CD4-positive, alpha-beta T cell (primary cell): ENCODE measurements at regions not wholly inside any gene's neighbourhood (a gene's known extent, or its start where the extent isn't known, plus 50 kb on each side); places are given as distances from the start of the nearest gene placed in this dataset.

Source experiments
- ATAC-seq: fragments of 200-7000 bp; cut with Tn5 transposase; one replicate; pipeline ENCODE4 v1.10.0; 2022; ENCODE audit warnings: mild to moderate bottlenecking; ENCODE audit not compliant: poor library complexity
- CTCF ChIA-PET: fragments of 350-600 bp; sonication (Branson Sonifier 250); formaldehyde crosslinking; loops from one replicate; lab custom pipeline; 2021; ENCODE audit warnings: antibody characterized with exemption, inconsistent platforms; lab: Charles Lee
- POLR2A ChIA-PET: fragments of 350-600 bp; sonication (Branson Sonifier 250); formaldehyde crosslinking; loops from one replicate; lab custom pipeline; 2021; ENCODE audit warnings: antibody characterized with exemption, inconsistent platforms; lab: Charles Lee
- DNase-seq, 14 experiments: peaks; one replicate each; pipeline ENCODE4 v3.0.0-alpha.2; 2013 to 2020; ENCODE audit warnings: mixed read lengths in 2 of 14
- H3K27ac ChIP-seq, 2 donors: one replicate each; pipeline versions ENCODE4 v1.5.1 to v1.7.0; 2013; ENCODE audit warnings: low read length in 2 of 2, low read depth in 1 of 2, mild to moderate bottlenecking in 1 of 2
- H3K27me3 ChIP-seq, 2 experiments: 1 replicate in 1 of 2; 2 replicates in 1 of 2; pipeline versions ENCODE4 v1.6.1 to v1.7.0; 2013; ENCODE audit warnings: low read length in 2 of 2, control low read depth in 1 of 2, mild to moderate bottlenecking in 1 of 2, moderate library complexity in 1 of 2; ENCODE audit not compliant: insufficient read depth in 2 of 2, control insufficient read depth in 1 of 2
- H3K36me3 ChIP-seq: one replicate; pipeline ENCODE4 v1.6.1; 2013; ENCODE audit warnings: low read length, control low read depth; ENCODE audit not compliant: insufficient read depth
- H3K4me1 ChIP-seq: one replicate; pipeline ENCODE4 v1.6.1; 2013; ENCODE audit warnings: low read length, control low read depth; ENCODE audit not compliant: insufficient read depth
- H3K4me3 ChIP-seq: one replicate; pipeline ENCODE4 v1.5.1; 2013; ENCODE audit warnings: mild to moderate bottlenecking, low read length, moderate library complexity
- H3K9me3 ChIP-seq, 2 experiments: 1 replicate in 1 of 2; 2 replicates in 1 of 2; pipeline versions ENCODE4 v1.6.1 to v1.7.0; 2013; ENCODE audit warnings: low read length in 2 of 2, mild to moderate bottlenecking in 2 of 2, control low read depth in 1 of 2, moderate library complexity in 1 of 2; ENCODE audit not compliant: control insufficient read depth in 1 of 2, insufficient read depth in 1 of 2
- H3K27ac Mint-ChIP-seq: one replicate; pipeline ENCODE4 v1.8.0; 2020; ENCODE audit warnings: mixed read lengths
- H3K27me3 Mint-ChIP-seq: one replicate; pipeline ENCODE4 v1.8.0; 2021; ENCODE audit warnings: mixed read lengths
- H3K36me3 Mint-ChIP-seq: one replicate; pipeline ENCODE4 v1.8.0; 2021; ENCODE audit warnings: low read depth, mixed read lengths
- H3K4me1 Mint-ChIP-seq: one replicate; pipeline ENCODE4 v1.8.0; 2021; ENCODE audit warnings: low read depth, mixed read lengths
- H3K4me3 Mint-ChIP-seq: one replicate; pipeline ENCODE4 v1.8.0; 2020; ENCODE audit warnings: mild to moderate bottlenecking, mixed read lengths
- H3K9me3 Mint-ChIP-seq: one replicate; pipeline ENCODE4 v1.8.0; 2020; ENCODE audit warnings: mixed read lengths
- CTCF ChIP-seq: fragments of 200-600 bp; IDR thresholded peaks from one replicate; pipeline ENCODE4 v1.8.0; 2022; ENCODE audit warnings: antibody characterized with exemption, mild to moderate bottlenecking
- intact Hi-C, 2 experiments: fragments of 100-400 bp; cut with DNase I in 1 of 2; cut with micrococcal nuclease in 1 of 2; formaldehyde crosslinking; loops; one replicate each; pipeline versions ENCODE4 v1.15.1 to v1.9.0; 2023 to 2025; cut with DNase I, micrococcal nuclease

DNA sequence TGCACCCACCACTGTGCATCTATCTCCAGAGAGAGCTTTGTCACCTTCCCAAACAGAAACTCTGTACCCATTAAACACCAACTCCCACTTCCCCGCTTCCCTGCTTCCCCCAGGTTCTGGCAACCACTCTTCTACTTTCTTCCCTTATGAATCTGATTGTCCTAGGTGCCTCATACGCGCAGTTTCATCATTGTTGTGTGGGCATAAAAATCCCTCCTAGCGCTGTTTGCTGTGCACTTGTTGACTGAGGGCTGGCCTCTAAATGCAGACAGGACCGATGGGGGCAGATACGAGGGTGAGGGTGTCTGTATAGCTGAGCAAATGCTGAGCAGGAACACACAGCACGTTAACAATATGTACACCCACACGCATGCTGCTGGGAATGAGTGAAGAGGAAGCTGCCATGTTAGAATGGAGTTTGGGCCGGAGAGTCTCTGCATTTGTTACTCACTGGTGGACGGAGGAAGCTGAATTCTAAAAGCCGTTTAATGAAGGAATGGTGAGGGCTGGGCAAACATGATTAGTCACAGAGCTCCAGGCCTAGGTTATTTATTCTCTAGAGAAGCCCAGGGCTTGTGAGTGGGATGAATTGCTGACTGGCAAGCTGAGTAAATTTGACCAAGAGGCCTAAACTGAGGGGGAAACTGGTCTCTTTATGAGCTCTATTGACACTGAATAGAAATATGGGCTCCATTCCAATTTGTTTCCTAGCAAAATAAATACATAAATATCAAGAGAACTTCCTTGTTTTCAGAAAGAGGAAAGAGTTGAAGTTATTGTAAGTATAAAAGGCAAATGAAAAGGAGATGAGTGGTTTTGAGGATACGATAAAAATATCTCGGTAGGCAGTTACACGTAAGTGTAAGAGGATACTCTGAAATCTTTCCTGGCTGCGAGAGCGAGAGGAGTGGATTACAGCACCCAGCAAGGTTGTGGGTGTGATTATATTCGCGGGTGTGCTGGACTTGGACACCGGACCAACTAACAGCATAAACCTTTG lies 95.9 kb upstream of the RPS6KA3 start:
- no peak for ATAC-seq
- Histone ChIP-seq H3K27ac (no peak overlapping the region), H3K4me3 (no peak overlapping the region), H3K4me1 (no peaks in the 10 kb centered on the region), H3K9me3 (no peaks in the 10 kb centered on the region), H3K27me3 (no peaks in the 10 kb centered on the region), H3K36me3 (no peaks in the 10 kb centered on the region)
- no peak overlapping the region for H3K27ac Mint-ChIP-seq
- H3K27me3 Mint-ChIP-seq, result no peaks in the 10 kb centered on the region
- no peaks in the 10 kb centered on the region for H3K4me1 Mint-ChIP-seq
- ChIA-PET CTCF (no interaction called here), POLR2A (no interaction called here)
- no peak overlapping the region for H3K4me3 Mint-ChIP-seq
- intact Hi-C loops, result no loop called here
- no peak for TF ChIP-seq CTCF
- no peaks in the 10 kb centered on the region for H3K36me3 Mint-ChIP-seq
- no peaks in the 10 kb centered on the region for H3K9me3 Mint-ChIP-seq
- peak in 2 of 14 experiments; percentile 11 to 26 for DNase-seq

- H3K9me3 ChIP-seq, result no peaks in the 10 kb centered on the region
- POLR2A ChIA-PET, result no interaction called here
Observed at GRCh38 chrX:20361890-20362262, 95.2 kb upstream of the RPS6KA3 start.

More at GRCh38 chrX:20361890-20362262, 95.2 kb upstream of the RPS6KA3 start:
- no peak overlapping the region for H3K27ac Mint-ChIP-seq
- CTCF ChIA-PET, result interaction anchor here (0.6 kb wide), 1 partner anchor 16 kb away, joined by 3 read pairs; no protein-coding TSS in a partner anchor
- H3K9me3 Mint-ChIP-seq, result no peaks in the 10 kb centered on the region
- Histone ChIP-seq H3K4me1 (no peaks in the 10 kb centered on the region), H3K27ac (no peak overlapping the region), H3K27me3 (no peaks in the 10 kb centered on the region), H3K4me3 (no peak overlapping the region), H3K36me3 (no peaks in the 10 kb centered on the region)
- TF ChIP-seq CTCF, result no peak
- DNase-seq (no peak), ATAC-seq (no peak)
- no peaks in the 10 kb centered on the region for H3K27me3 Mint-ChIP-seq
- no peaks in the 10 kb centered on the region for H3K36me3 Mint-ChIP-seq
- intact Hi-C loops, result no loop called here
- no peaks in the 10 kb centered on the region for H3K4me1 Mint-ChIP-seq
- H3K4me3 Mint-ChIP-seq, result no peak overlapping the region
